ENCODE measurements at regions not wholly inside any gene's neighbourhood (a gene's known extent, or its start where the extent isn't known, plus 50 kb on each side); places are given as distances from the start of the nearest gene placed in this dataset.

GRCh38 chr3:161894657-161895056 lies 398.0 kb downstream of the OTOL1 start:
- Histone ChIP-seq H4K20me1 (ENCODE audit: control insufficient read depth, insufficient read depth, insufficient read length) (no peaks in the 10 kb centered on the region), H3K4me2 (ENCODE audit: insufficient read depth, insufficient read length, low read length) (no peak overlapping the region), H3K9ac (ENCODE audit: extremely low read depth, insufficient read length, low read length) (no peak overlapping the region), H2BK5ac (ENCODE audit: insufficient read length, low read length) (no peak overlapping the region), H2BK12ac (ENCODE audit: insufficient read length, low read depth, low read length) (no peak overlapping the region), H3K18ac (ENCODE audit: insufficient read length, low read depth, low read length) (no peak overlapping the region), H2AFZ (ENCODE audit: low read length) (no peak overlapping the region), H3K23ac (ENCODE audit: insufficient read length, low read depth, low read length) (no peak overlapping the region), H3K56ac (ENCODE audit: insufficient read length, low read depth, low read length) (no peak overlapping the region), H3K79me1 (ENCODE audit: insufficient read depth, low read depth, low read length, poor library complexity, severe bottlenecking) (no peaks in the 10 kb centered on the region), H3K9me3 (ENCODE audit: control insufficient read depth, low read depth, low read length) (no peaks in the 10 kb centered on the region), H2BK15ac (ENCODE audit: low read depth, low read length) (no peak overlapping the region), H3K79me2 (ENCODE audit: insufficient read depth, low read length) (no peaks in the 10 kb centered on the region), H2AK5ac (ENCODE audit: insufficient read length, low read length) (no peak overlapping the region), H4K8ac (replicated peaks; ENCODE audit: insufficient read length, low read depth, low read length) (no peak overlapping the region), H3K27ac (ENCODE audit: insufficient read length, low read depth, low read length) (no peak overlapping the region), H4K91ac (ENCODE audit: insufficient read length, low read depth, low read length) (no peak overlapping the region), H3K14ac (ENCODE audit: insufficient read depth, low read length) (no peak overlapping the region), H3K23me2 (ENCODE audit: insufficient read length, low read depth, low read length, poor library complexity, severe bottlenecking) (no peaks in the 10 kb centered on the region), H3K4me1 (ENCODE audit: insufficient read depth, low read length) (no peaks in the 10 kb centered on the region), H3T11ph (ENCODE audit: low read length) (no peak overlapping the region), H2BK20ac (ENCODE audit: low read depth, low read length, poor library complexity, severe bottlenecking) (no peak overlapping the region), H4K5ac (ENCODE audit: insufficient read length, low read depth, low read length) (no peak overlapping the region), H3K4ac (ENCODE audit: low read depth, low read length) (no peak overlapping the region), H3K27me3 (ENCODE audit: insufficient read depth, low read length) (no peaks in the 10 kb centered on the region), H2BK120ac (ENCODE audit: low read depth, low read length, poor library complexity, severe bottlenecking) (no peak overlapping the region)
- Mint-ChIP-seq H3K27ac (no peak overlapping the region), H3K4me1 (peaks cover 0 to 4% of the 10 kb centered on the region in 2 experiments; a peak in 2 of 4 replicates), H3K27me3 (ENCODE audit: low read depth) (no peaks in the 10 kb centered on the region), H3K9me3 (peaks cover 15 to 16% of the 10 kb centered on the region in 2 experiments), H3K36me3 (ENCODE audit: insufficient read depth in 1 of 3, low read depth in 3 of 3) (peaks cover 8 to 19% (median 8%) of the 10 kb centered on the region in 3 experiments; a peak in 5 of 7 replicates), H3K4me3 (no peak overlapping the region)
- DNase-seq, result no peak
- TF ChIP-seq, protein P1, sequence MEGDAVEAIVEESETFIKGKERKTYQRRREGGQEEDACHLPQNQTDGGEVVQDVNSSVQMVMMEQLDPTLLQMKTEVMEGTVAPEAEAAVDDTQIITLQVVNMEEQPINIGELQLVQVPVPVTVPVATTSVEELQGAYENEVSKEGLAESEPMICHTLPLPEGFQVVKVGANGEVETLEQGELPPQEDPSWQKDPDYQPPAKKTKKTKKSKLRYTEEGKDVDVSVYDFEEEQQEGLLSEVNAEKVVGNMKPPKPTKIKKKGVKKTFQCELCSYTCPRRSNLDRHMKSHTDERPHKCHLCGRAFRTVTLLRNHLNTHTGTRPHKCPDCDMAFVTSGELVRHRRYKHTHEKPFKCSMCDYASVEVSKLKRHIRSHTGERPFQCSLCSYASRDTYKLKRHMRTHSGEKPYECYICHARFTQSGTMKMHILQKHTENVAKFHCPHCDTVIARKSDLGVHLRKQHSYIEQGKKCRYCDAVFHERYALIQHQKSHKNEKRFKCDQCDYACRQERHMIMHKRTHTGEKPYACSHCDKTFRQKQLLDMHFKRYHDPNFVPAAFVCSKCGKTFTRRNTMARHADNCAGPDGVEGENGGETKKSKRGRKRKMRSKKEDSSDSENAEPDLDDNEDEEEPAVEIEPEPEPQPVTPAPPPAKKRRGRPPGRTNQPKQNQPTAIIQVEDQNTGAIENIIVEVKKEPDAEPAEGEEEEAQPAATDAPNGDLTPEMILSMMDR (conservative IDR thresholded peaks at IDR 0.05), result no peak

Measured in H9 (cell line).